WTC11 (cell line): ENCODE measurements at regions not wholly inside any gene's neighbourhood (a gene's known extent, or its start where the extent isn't known, plus 50 kb on each side); places are given as distances from the start of the nearest gene placed in this dataset.

Experiments used
- ATAC-seq: fragments of 200-7000 bp; cut with Tn5 transposase; 2 replicates; pipeline ENCODE4 v1.10.0; 2021; ENCODE audit warnings: mild to moderate bottlenecking, moderate library complexity
- CTCF ChIA-PET: fragments of 300-600 bp; sonication (Branson Sonifier 250); formaldehyde crosslinking; loops from one replicate; lab custom pipeline; 2021; ENCODE audit warnings: antibody characterized with exemption; lab: Charles Lee
- POLR2A ChIA-PET: fragments of 350-600 bp; sonication (Branson Sonifier 250); formaldehyde crosslinking; loops from one replicate; lab custom pipeline; 2021; ENCODE audit warnings: antibody characterized with exemption; lab: Charles Lee
- DNase-seq: peaks from one replicate; pipeline ENCODE4 v3.0.0; 2021; ENCODE audit warnings: low spot score
- H3K27ac Mint-ChIP-seq: 2 replicates; pipeline ENCODE4 v1.8.0; 2021; ENCODE audit warnings: mixed read lengths
- H3K27me3 Mint-ChIP-seq: 2 replicates; pipeline ENCODE4 v1.8.0; 2021; ENCODE audit warnings: low read depth, mild to moderate bottlenecking, moderate library complexity, mixed read lengths
- H3K36me3 Mint-ChIP-seq: 2 replicates; pipeline ENCODE4 v1.8.0; 2021; ENCODE audit warnings: mixed read lengths
- H3K4me1 Mint-ChIP-seq: 2 replicates; pipeline ENCODE4 v1.8.0; 2022; ENCODE audit warnings: mixed read lengths
- H3K4me3 Mint-ChIP-seq: 2 replicates; pipeline ENCODE4 v1.8.0; 2021; ENCODE audit warnings: mild to moderate bottlenecking, moderate library complexity, mixed read lengths
- H3K9me3 Mint-ChIP-seq: 2 replicates; pipeline ENCODE4 v1.8.0; 2021; ENCODE audit warnings: mixed read lengths
- ARID4B ChIP-seq: sonication (generic); formaldehyde crosslinking; IDR thresholded peaks from 2 replicates; pipeline ENCODE4 v1.8.0; 2023; ENCODE audit warnings: missing genetic modification reagents, mild to moderate bottlenecking, borderline replicate concordance
- CDX4 ChIP-seq: fragments of 250-450 bp; sonication (Bioruptor Pico); IDR thresholded peaks from 2 replicates; pipeline ENCODE4 v1.9.0; 2021; ENCODE audit warnings: moderate library complexity, mild to moderate bottlenecking, inconsistent platforms, borderline replicate concordance
- CREM ChIP-seq: sonication (generic); formaldehyde crosslinking; IDR thresholded peaks from 2 replicates; pipeline ENCODE4 v1.8.1; 2022; ENCODE audit warnings: mild to moderate bottlenecking, missing genetic modification reagents, moderate library complexity
- CTCF ChIP-seq: fragments of 200-600 bp; IDR thresholded peaks from 2 replicates; pipeline ENCODE4 v1.8.0; 2022; ENCODE audit warnings: antibody characterized with exemption
- E2F5 ChIP-seq: sonication (generic); formaldehyde crosslinking; IDR thresholded peaks from 2 replicates; pipeline ENCODE4 v1.8.1; 2022; ENCODE audit warnings: mild to moderate bottlenecking, moderate library complexity, missing genetic modification reagents
- EMX1 ChIP-seq: fragments of 250-450 bp; sonication (Bioruptor Pico); IDR thresholded peaks from 2 replicates; pipeline ENCODE4 v1.8.0; 2021; ENCODE audit warnings: mild to moderate bottlenecking
- FOXJ3 ChIP-seq: sonication (generic); formaldehyde crosslinking; IDR thresholded peaks from 2 replicates; pipeline ENCODE4 v1.9.0; 2021; ENCODE audit warnings: missing genetic modification reagents, mild to moderate bottlenecking, borderline replicate concordance
- HMGXB4 ChIP-seq: sonication (generic); formaldehyde crosslinking; IDR thresholded peaks from 2 replicates; pipeline ENCODE4 v1.8.1; 2023; ENCODE audit warnings: mild to moderate bottlenecking, moderate library complexity, missing genetic modification reagents
- MAX ChIP-seq: sonication (generic); formaldehyde crosslinking; IDR thresholded peaks from 2 replicates; pipeline ENCODE4 v1.8.0; 2022; ENCODE audit warnings: mild to moderate bottlenecking, missing genetic modification reagents
- MXD4 ChIP-seq: fragments of 250-450 bp; sonication (Bioruptor Pico); IDR thresholded peaks from 2 replicates; pipeline ENCODE4 v1.8.0; 2021; ENCODE audit warnings: mild to moderate bottlenecking, moderate library complexity, borderline replicate concordance
- OVOL2 ChIP-seq: fragments of 250-450 bp; sonication (Bioruptor Pico); IDR thresholded peaks from 2 replicates; pipeline ENCODE4 v1.9.0; 2021; ENCODE audit warnings: mild to moderate bottlenecking, borderline replicate concordance
- RORB ChIP-seq: fragments of 250-450 bp; sonication (Bioruptor Pico); IDR thresholded peaks from 2 replicates; pipeline ENCODE4 v1.9.0; 2021; ENCODE audit warnings: mild to moderate bottlenecking
- SOX15 ChIP-seq: fragments of 250-450 bp; sonication (Bioruptor Pico); IDR thresholded peaks from 2 replicates; pipeline ENCODE4 v1.9.0; 2021; ENCODE audit warnings: mild to moderate bottlenecking
- ZNF263 ChIP-seq: sonication (generic); formaldehyde crosslinking; IDR thresholded peaks from 2 replicates; pipeline ENCODE4 v1.8.1; 2022; ENCODE audit warnings: low read depth, mild to moderate bottlenecking, moderate library complexity, missing genetic modification reagents
- ZNF281 ChIP-seq: sonication (generic); formaldehyde crosslinking; IDR thresholded peaks from 2 replicates; pipeline ENCODE4 v1.8.0; 2023; ENCODE audit warnings: mild to moderate bottlenecking, missing genetic modification reagents
- ZNF425 ChIP-seq: fragments of 250-450 bp; sonication (Bioruptor Pico); conservative IDR thresholded peaks from 2 replicates; pipeline ENCODE4 v1.9.0; 2021; ENCODE audit warnings: mild to moderate bottlenecking
- ZNF512 ChIP-seq: sonication (generic); formaldehyde crosslinking; IDR thresholded peaks from 2 replicates; pipeline ENCODE4 v1.8.1; 2022; ENCODE audit warnings: missing genetic modification reagents, borderline replicate concordance

GRCh38 chr5:74248576-74248975 is 392.0 kb downstream of the ENC1 start (continued):
- TF ChIP-seq MXD4 (CRISPR knock-in tag) (no peak), CREM (no peak)

- DNase-seq: no peak
- no peaks in the 10 kb centered on the region for H3K36me3 Mint-ChIP-seq
- no peaks in the 10 kb centered on the region for H3K9me3 Mint-ChIP-seq
- no peak overlapping the region for H3K4me3 Mint-ChIP-seq
- H3K4me1 Mint-ChIP-seq: peaks cover 18% of the 10 kb centered on the region
- H3K27me3 Mint-ChIP-seq: no peaks in the 10 kb centered on the region; the same call in 1 of the 2 replicates
- ATAC-seq: no peak
- H3K27ac Mint-ChIP-seq: no peak overlapping the region
- TF ChIP-seq ARID4B (CRISPR knock-in tag) (no peak), MAX (CRISPR knock-in tag) (no peak), ZNF263 (no peak), EMX1 (CRISPR knock-in tag) (no peak), CDX4 (CRISPR knock-in tag) (no peak), ZNF425 (CRISPR knock-in tag) (no peak), FOXJ3 (no peak)
- ChIA-PET CTCF (interaction anchor here (1.1 kb wide), 1 partner anchor 15 kb away, joined by 4 read pairs; no protein-coding TSS in a partner anchor), POLR2A (no interaction called here)
Measured at GRCh38 chr5:74244406-74244805, 396.1 kb downstream of the ENC1 start.

GRCh38 chr5:74243634-74244033 is 396.9 kb downstream of the ENC1 start:
- Mint-ChIP-seq H3K4me3 (no peak overlapping the region), H3K9me3 (no peaks in the 10 kb centered on the region), H3K4me1 (peaks cover 16% of the 10 kb centered on the region), H3K36me3 (no peaks in the 10 kb centered on the region), H3K27me3 (no peaks in the 10 kb centered on the region; the same call in 1 of the 2 replicates), H3K27ac (no peak overlapping the region)
- POLR2A ChIA-PET: no interaction called here
- DNase-seq (no peak), ATAC-seq (no peak)
- CTCF ChIA-PET: interaction anchor here (1.1 kb wide), 1 partner anchor 16 kb away, joined by 4 read pairs; no protein-coding TSS in a partner anchor
- TF ChIP-seq CTCF: no peak
- no peak for TF ChIP-seq E2F5 (CRISPR knock-in tag)
- no peak for TF ChIP-seq RORB
- TF ChIP-seq SOX15 (CRISPR knock-in tag): no peak
- TF ChIP-seq ZNF281: no peak
- TF ChIP-seq OVOL2 (CRISPR knock-in tag): no peak
- TF ChIP-seq ZNF512: no peak
- TF ChIP-seq HMGXB4: no peak
